B cell (primary cell): ENCODE measurements at regions not wholly inside any gene's neighbourhood (a gene's known extent, or its start where the extent isn't known, plus 50 kb on each side); places are given as distances from the start of the nearest gene placed in this dataset.

Experiments used
- ATAC-seq: fragments of 200-7000 bp; cut with Tn5 transposase; one replicate; pipeline ENCODE4 v1.10.0; 2021; ENCODE audit warnings: low read depth, mild to moderate bottlenecking, moderate number of reproducible peaks, moderate library complexity
- CTCF ChIA-PET: fragments of 350-600 bp; sonication (Branson Sonifier 250); formaldehyde crosslinking; loops from one replicate; lab custom pipeline; 2021; ENCODE audit warnings: antibody characterized with exemption, inconsistent platforms; lab: Charles Lee
- POLR2A ChIA-PET: fragments of 350-600 bp; sonication (Branson Sonifier 250); formaldehyde crosslinking; loops from one replicate; lab custom pipeline; 2021; ENCODE audit warnings: antibody characterized with exemption; lab: Charles Lee
- DNase-seq: peaks from one replicate; pipeline ENCODE4 v3.0.0; 2013
- H2AFZ ChIP-seq: 2 replicates; pipeline ENCODE4 v1.6.1; 2012; ENCODE audit warnings: mild to moderate bottlenecking, low read depth, low read length; ENCODE audit not compliant: insufficient read depth, poor library complexity, severe bottlenecking
- H3K27ac ChIP-seq, 2 donors: 1 replicate in 1 of 2; 2 replicates in 1 of 2; pipeline ENCODE4 v1.5.1; 2012 to 2013; ENCODE audit warnings: low read length in 2 of 2, mild to moderate bottlenecking in 2 of 2, moderate library complexity in 1 of 2
- H3K27me3 ChIP-seq, 4 experiments: fragments of 200-600 bp in 1 of 4; sonication (generic) in 1 of 4; replicated peaks in 1 of 4; 1 replicate in 2 of 4; 2 replicates in 2 of 4; pipeline versions ENCODE4 v1.6.1 to v1.7.0; 2013 to 2016; ENCODE audit warnings: low read length in 3 of 4, mild to moderate bottlenecking in 2 of 4, mixed read lengths in 1 of 4, moderate library complexity in 1 of 4; ENCODE audit not compliant: insufficient read depth in 4 of 4, control insufficient read depth in 3 of 4; ENCODE audit errors: control extremely low read depth in 1 of 4
- H3K36me3 ChIP-seq, 2 experiments: replicated peaks in 1 of 2; 1 replicate in 1 of 2; 2 replicates in 1 of 2; pipeline versions ENCODE4 v1.6.1 to v1.7.1; 2013; ENCODE audit warnings: low read length in 1 of 2; ENCODE audit not compliant: insufficient read depth in 2 of 2, control insufficient read depth in 1 of 2; ENCODE audit errors: control extremely low read depth in 1 of 2, extremely low read depth in 1 of 2
- H3K4me1 ChIP-seq, 2 donors: fragments of 200-600 bp in 1 of 2; sonication (generic) in 1 of 2; 1 replicate in 1 of 2; 2 replicates in 1 of 2; pipeline versions ENCODE4 v1.5.1 to v1.6.1; 2013 to 2017; ENCODE audit warnings: low read length in 2 of 2; ENCODE audit not compliant: control insufficient read depth in 2 of 2, insufficient read depth in 2 of 2
- H3K4me2 ChIP-seq: replicated peaks from 2 replicates; pipeline ENCODE3; 2012; ENCODE audit warnings: mild to moderate bottlenecking, low read depth, low read length; ENCODE audit not compliant: poor library complexity, severe bottlenecking
- H3K4me3 ChIP-seq, 5 experiments: fragments of 200-600 bp in 1 of 5; sonication (generic) in 1 of 5; 1 replicate in 3 of 5; 2 replicates in 2 of 5; pipeline versions ENCODE4 v1.5.1 to v1.7.0; 2011 to 2016; ENCODE audit warnings: low read length in 4 of 5, mild to moderate bottlenecking in 4 of 5, low read depth in 2 of 5, control low read depth in 1 of 5, moderate library complexity in 1 of 5; ENCODE audit not compliant: insufficient read depth in 1 of 5; ENCODE audit errors: control extremely low read depth in 1 of 5, extremely low read depth in 1 of 5
- H3K79me2 ChIP-seq: fragments of 200-600 bp; sonication (generic); one replicate; pipeline ENCODE4 v1.6.0; 2016; ENCODE audit warnings: low read length; ENCODE audit not compliant: control insufficient read depth, insufficient read depth
- H3K9ac ChIP-seq: fragments of 200-600 bp; sonication (generic); 2 replicates; pipeline ENCODE4 v1.6.1; 2017; ENCODE audit warnings: mild to moderate bottlenecking, low read length, moderate library complexity
- H3K9me3 ChIP-seq, 3 donors: one replicate each; pipeline versions ENCODE4 v1.6.1 to v1.7.1; 2013; ENCODE audit warnings: low read length in 2 of 3; ENCODE audit not compliant: control insufficient read depth in 2 of 3, insufficient read depth in 1 of 3; ENCODE audit errors: control extremely low read depth in 1 of 3
- H4K20me1 ChIP-seq: 2 replicates; pipeline ENCODE4 v1.6.0; 2012; ENCODE audit warnings: mild to moderate bottlenecking, low read length; ENCODE audit not compliant: insufficient read depth, control insufficient read depth, poor library complexity, severe bottlenecking
- H3K27ac Mint-ChIP-seq: one replicate; pipeline ENCODE4 v1.8.0; 2021; ENCODE audit warnings: mixed read lengths
- H3K27me3 Mint-ChIP-seq: one replicate; pipeline ENCODE4 v1.8.0; 2021; ENCODE audit warnings: mixed read lengths
- H3K4me1 Mint-ChIP-seq: one replicate; pipeline ENCODE4 v1.8.0; 2021; ENCODE audit warnings: mixed read lengths
- H3K4me3 Mint-ChIP-seq: one replicate; pipeline ENCODE4 v1.8.0; 2021; ENCODE audit warnings: mixed read lengths
- H3K9me3 Mint-ChIP-seq: one replicate; pipeline ENCODE4 v1.8.0; 2022; ENCODE audit warnings: mixed read lengths; ENCODE audit not compliant: insufficient read depth
- CTCF ChIP-seq: fragments of 200-600 bp; IDR thresholded peaks from one replicate; pipeline ENCODE4 v1.8.0; 2022; ENCODE audit warnings: antibody characterized with exemption, mild to moderate bottlenecking
- EZH2 ChIP-seq: IDR thresholded peaks from 2 replicates; pipeline ENCODE4 v1.6.1; 2012; ENCODE audit warnings: borderline replicate concordance, low read depth, mild to moderate bottlenecking, moderate library complexity, low read length; ENCODE audit not compliant: insufficient read depth, poor library complexity, severe bottlenecking
- WGBS: methylation state at CpG from one replicate; pipeline ENCODE4 v1.1.5; 2013; ENCODE audit warnings: missing lambda C conversion rate; ENCODE audit not compliant: insufficient coverage; 5-methylcytosine and 5-hydroxymethylcytosine counted together
- intact Hi-C: fragments of 100-400 bp; cut with micrococcal nuclease; formaldehyde crosslinking; loops from one replicate; pipeline ENCODE4 v1.10.0; 2022

DNA sequence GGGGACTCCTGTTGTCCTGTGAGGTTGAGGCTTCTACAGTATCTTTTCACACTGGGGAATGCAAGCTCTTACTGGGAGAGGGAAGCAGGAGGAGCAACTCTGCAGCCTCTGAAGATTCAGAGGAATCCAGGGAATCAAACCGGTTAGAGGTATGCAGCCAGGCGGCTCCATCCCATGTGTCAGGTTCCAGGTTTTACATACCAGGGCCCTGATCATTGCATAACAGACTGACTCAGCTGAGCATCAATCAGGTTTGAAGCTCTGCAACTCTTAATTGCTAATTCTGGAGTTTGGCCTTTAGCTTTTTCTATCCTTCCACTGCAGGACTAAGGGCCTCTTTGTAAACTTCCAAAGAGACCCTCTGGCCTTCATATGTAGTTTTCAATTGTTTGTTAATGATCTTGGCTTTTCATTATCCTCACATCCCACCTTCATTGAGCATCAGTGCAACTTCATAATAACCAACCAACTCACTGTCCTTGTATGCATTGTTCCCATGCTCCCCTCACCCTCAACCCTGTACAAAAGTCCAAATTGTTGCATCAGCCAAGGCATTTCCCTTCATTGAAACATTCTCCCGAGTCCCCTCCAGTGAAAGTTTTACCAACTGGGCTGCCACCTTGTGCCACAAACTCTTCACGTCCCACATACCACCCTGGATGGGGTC, 59.7 kb upstream of the DHX40 start:
- WGBS: 98% methylated on average over 3 of the region's 4 CpGs
- no peaks in the 10 kb centered on the region for H3K4me1 ChIP-seq
- Mint-ChIP-seq H3K4me1 (no peaks in the 10 kb centered on the region), H3K27ac (no peak overlapping the region), H3K9me3 (no peaks in the 10 kb centered on the region), H3K4me3 (no peak overlapping the region), H3K27me3 (peaks cover 23% of the 10 kb centered on the region)
- H2AFZ ChIP-seq: no peak overlapping the region
- no peak overlapping the region for H3K4me3 ChIP-seq
- intact Hi-C loops: no loop called here
- ATAC-seq (no peak), DNase-seq (no peak)
- peaks cover 0 to 4% (median 0%) of the 10 kb centered on the region in 4 experiments for H3K27me3 ChIP-seq
- H3K4me2 ChIP-seq: no peak overlapping the region
- no peak overlapping the region for H3K9ac ChIP-seq
- no peak for TF ChIP-seq CTCF
- TF ChIP-seq EZH2: no peak
- ChIA-PET POLR2A (no interaction called here), CTCF (interaction anchor here (2.3 kb wide), 1 partner anchor 16 kb away, joined by 6 read pairs; no protein-coding TSS in a partner anchor)
- H4K20me1 ChIP-seq: no peaks in the 10 kb centered on the region
- no peak overlapping the region for H3K27ac ChIP-seq
- no peaks in the 10 kb centered on the region for H3K9me3 ChIP-seq
- H3K36me3 ChIP-seq: no peaks in the 10 kb centered on the region
- no peaks in the 10 kb centered on the region for H3K79me2 ChIP-seq

GRCh38 chr17:59506894-59507726, 58.3 kb upstream of the DHX40 start:
- Mint-ChIP-seq H3K4me1 (no peaks in the 10 kb centered on the region), H3K27me3 (peaks cover 20% of the 10 kb centered on the region), H3K9me3 (no peaks in the 10 kb centered on the region), H3K4me3 (no peak overlapping the region), H3K27ac (no peak overlapping the region)
- 96% methylated on average over 8 of the region's 9 CpGs for WGBS
- Histone ChIP-seq H4K20me1 (no peaks in the 10 kb centered on the region), H3K27me3 (peaks cover 0 to 4% (median 2%) of the 10 kb centered on the region in 4 experiments), H2AFZ (no peak overlapping the region), H3K4me3 (no peak overlapping the region), H3K4me1 (no peaks in the 10 kb centered on the region), H3K9ac (no peak overlapping the region), H3K27ac (no peak overlapping the region), H3K4me2 (no peak overlapping the region), H3K9me3 (no peaks in the 10 kb centered on the region), H3K79me2 (no peaks in the 10 kb centered on the region), H3K36me3 (no peaks in the 10 kb centered on the region)
- intact Hi-C loops: no loop called here
- ATAC-seq (no peak), DNase-seq (no peak)
- POLR2A ChIA-PET: no interaction called here
- TF ChIP-seq EZH2 (no peak), CTCF (no peak)
- CTCF ChIA-PET: interaction anchor here (2.3 kb wide), 1 partner anchor 14 kb away, joined by 6 read pairs; no protein-coding TSS in a partner anchor
